ENCODE measurements at regions not wholly inside any gene's neighbourhood (a gene's known extent, or its start where the extent isn't known, plus 50 kb on each side); places are given as distances from the start of the nearest gene placed in this dataset.

GRCh38 chr2:51107841-51108240 is 75.9 kb upstream of the NRXN1 start:
- Histone ChIP-seq H3K9me3 (no peaks in the 10 kb centered on the region), H3K27ac (no peak overlapping the region), H3K4me3 (no peak overlapping the region), H3K4me1 (no peaks in the 10 kb centered on the region), H3K4me2 (no peak overlapping the region)
- TF ChIP-seq HMGXB4 (CRISPR knock-in tag; IDR thresholded peaks at IDR 0.05; ENCODE audit: borderline replicate concordance) (no peak), EHMT2 (IDR thresholded peaks at IDR 0.05; ENCODE audit: low read depth) (no peak), HOXA7 (CRISPR knock-in tag; IDR thresholded peaks at IDR 0.05) (no peak), MAX (IDR thresholded peaks at IDR 0.05) (no peak), FOSB (CRISPR knock-in tag; IDR thresholded peaks at IDR 0.05) (no peak), HOXB13 (CRISPR knock-in tag; IDR thresholded peaks at IDR 0.05; ENCODE audit: low read depth) (no peak), CEBPB (IDR thresholded peaks at IDR 0.05) (no peak), MAFK (IDR thresholded peaks at IDR 0.05; ENCODE audit: partially characterized antibody) (no peak), NR3C1 (IDR thresholded peaks at IDR 0.05) (no peak), TP53 (CRISPR knock-in tag; IDR thresholded peaks at IDR 0.05) (no peak), CHD4 (IDR thresholded peaks at IDR 0.05; ENCODE audit: borderline replicate concordance) (no peak), HOXB5 (CRISPR knock-in tag; IDR thresholded peaks at IDR 0.05) (no peak)
- ATAC-seq (no peak), DNase-seq (ENCODE audit: low read depth in 1 of 2, low spot score in 1 of 2) (no peak), FAIRE-seq (no peak)
- ChIA-PET POLR2A (no interaction called here), CTCF (no interaction called here)
- WGBS (ENCODE audit: missing lambda C conversion rate): 1% methylated on average over 2 of the region's 2 CpGs

GRCh38 chr2:51105811-51106210 is 73.9 kb upstream of the NRXN1 start:
- Histone ChIP-seq H3K4me1 (no peaks in the 10 kb centered on the region), H3K4me3 (no peak overlapping the region), H3K27ac (no peak overlapping the region), H3K9me3 (no peaks in the 10 kb centered on the region), H3K4me2 (no peak overlapping the region)
- ATAC-seq (no peak), DNase-seq (ENCODE audit: low read depth in 1 of 2, low spot score in 1 of 2) (no peak), FAIRE-seq (no peak)
- POLR2A ChIA-PET: no interaction called here
- CTCF ChIA-PET: no interaction called here
- 9% methylated on average over 2 of the region's 2 CpGs for WGBS (ENCODE audit: missing lambda C conversion rate)
- no peak for TF ChIP-seq EHF (CRISPR knock-in tag; IDR thresholded peaks at IDR 0.05)
- TF ChIP-seq RFX5 (IDR thresholded peaks at IDR 0.05): no peak
- no peak for TF ChIP-seq NFE2L2 (conservative IDR thresholded peaks at IDR 0.05; ENCODE audit: low read length)
- TF ChIP-seq TP53 (CRISPR knock-in tag; IDR thresholded peaks at IDR 0.05): no peak
- TF ChIP-seq HEYL (CRISPR knock-in tag; IDR thresholded peaks at IDR 0.05): no peak
- TF ChIP-seq KDM1A (IDR thresholded peaks at IDR 0.05; ENCODE audit: low read depth): no peak
- TF ChIP-seq RNF2 (IDR thresholded peaks at IDR 0.05; ENCODE audit: borderline replicate concordance, low read depth): no peak
- TF ChIP-seq HOXB5 (CRISPR knock-in tag; IDR thresholded peaks at IDR 0.05): no peak
- TF ChIP-seq NPAS2 (CRISPR knock-in tag; IDR thresholded peaks at IDR 0.05; ENCODE audit: borderline replicate concordance): no peak

GRCh38 chr2:51103205-51103604 is 71.3 kb upstream of the NRXN1 start:
- Histone ChIP-seq H3K4me2 (no peak overlapping the region), H3K9me3 (no peaks in the 10 kb centered on the region), H3K27ac (no peak overlapping the region), H3K4me3 (no peak overlapping the region), H3K4me1 (no peaks in the 10 kb centered on the region)
- 27% methylated on average over 6 of the region's 6 CpGs for WGBS (ENCODE audit: missing lambda C conversion rate)
- FAIRE-seq: no peak
- ChIA-PET POLR2A (no interaction called here), CTCF (no interaction called here)
- no peak for ATAC-seq
- TF ChIP-seq RFX5 (IDR thresholded peaks at IDR 0.05) (no peak), POLR2A (IDR thresholded peaks at IDR 0.05; ENCODE audit: low read length) (peak; percentile 13; the same call in 1 of the 2 replicates)
- DNase-seq (ENCODE audit: low read depth in 1 of 2, low spot score in 1 of 2): no peak

GRCh38 chr2:51093016-51093415 is 61.1 kb upstream of the NRXN1 start:
- no peak overlapping the region for H3K4me3 ChIP-seq
- no peak overlapping the region for H3K27ac ChIP-seq
- ChIA-PET CTCF (no interaction called here), POLR2A (no interaction called here)
- H3K4me2 ChIP-seq: no peak overlapping the region
- no peak for ATAC-seq
- no peaks in the 10 kb centered on the region for H3K4me1 ChIP-seq
- no peak for DNase-seq (ENCODE audit: low read depth in 1 of 2, low spot score in 1 of 2)
- 25% methylated on average over 4 of the region's 4 CpGs for WGBS (ENCODE audit: missing lambda C conversion rate)
- FAIRE-seq: no peak
- no peaks in the 10 kb centered on the region for H3K9me3 ChIP-seq
- TF ChIP-seq EHMT2 (IDR thresholded peaks at IDR 0.05; ENCODE audit: low read depth) (no peak), ZNF302 (CRISPR knock-in tag; IDR thresholded peaks at IDR 0.05) (no peak), HOXA7 (CRISPR knock-in tag; IDR thresholded peaks at IDR 0.05) (no peak), PBX3 (IDR thresholded peaks at IDR 0.05) (no peak), RARB (CRISPR knock-in tag; IDR thresholded peaks at IDR 0.05) (no peak), RCOR1 (IDR thresholded peaks at IDR 0.05; ENCODE audit: low read depth, low read length) (no peak), USF2 (IDR thresholded peaks at IDR 0.05) (no peak), EP300 (IDR thresholded peaks at IDR 0.05) (no peak), CBX8 (IDR thresholded peaks at IDR 0.05) (no peak), HOXB5 (CRISPR knock-in tag; IDR thresholded peaks at IDR 0.05) (no peak), RNF2 (IDR thresholded peaks at IDR 0.05; ENCODE audit: borderline replicate concordance, low read depth) (no peak), ATOH8 (CRISPR knock-in tag; IDR thresholded peaks at IDR 0.05; ENCODE audit: low read depth) (no peak), POLR2A (IDR thresholded peaks at IDR 0.05; ENCODE audit: low read length) (no peak), NR3C1 (IDR thresholded peaks at IDR 0.05) (no peak), E2F6 (IDR thresholded peaks at IDR 0.05; ENCODE audit: borderline replicate concordance, low read depth) (no peak)

Measured in A549 (cell line).